Breast epithelium (tissue), 4 donors: ENCODE measurements at regions not wholly inside any gene's neighbourhood (a gene's known extent, or its start where the extent isn't known, plus 50 kb on each side); places are given as distances from the start of the nearest gene placed in this dataset.

Source experiments
- DNase-seq, 2 donors: peaks; one replicate each; pipeline ENCODE4 v3.0.0-alpha.2; 2019; ENCODE audit warnings: low spot score in 2 of 2
- H3K27ac ChIP-seq, 2 donors: fragments of 200-600 bp; sonication (generic) in 1 of 2; one replicate each; pipeline ENCODE4 v1.5.1; 2016 to 2019; ENCODE audit warnings: mild to moderate bottlenecking in 1 of 2
- H3K27me3 ChIP-seq, 2 donors: fragments of 200-600 bp; sonication (generic) in 1 of 2; one replicate each; pipeline versions ENCODE4 v1.5.1 to v1.6.0; 2017 to 2019; ENCODE audit warnings: control low read depth in 1 of 2, mild to moderate bottlenecking in 1 of 2
- H3K36me3 ChIP-seq: fragments of 200-600 bp; one replicate; pipeline ENCODE4 v1.5.1; 2019
- H3K4me1 ChIP-seq, 2 donors: fragments of 200-600 bp; sonication (generic); one replicate each; pipeline ENCODE4 v1.5.1; 2016 to 2019; ENCODE audit warnings: control low read depth in 1 of 2
- H3K4me3 ChIP-seq, 3 donors: fragments of 200-600 bp; sonication (generic); 1 replicate in 2 of 3; 2 replicates in 1 of 3; pipeline ENCODE4 v1.5.1; 2016 to 2019; ENCODE audit warnings: mild to moderate bottlenecking in 3 of 3, moderate library complexity in 2 of 3
- H3K9me3 ChIP-seq, 2 donors: fragments of 200-600 bp; sonication (generic) in 1 of 2; one replicate each; pipeline ENCODE4 v1.5.1; 2016 to 2019; ENCODE audit warnings: control low read depth in 1 of 2
- CTCF ChIP-seq, 3 donors: fragments of 450-650 bp; IDR thresholded peaks; one replicate each; pipeline ENCODE4 v1.5.1; 2016 to 2017; ENCODE audit warnings: antibody characterized with exemption in 3 of 3, mild to moderate bottlenecking in 3 of 3, moderate library complexity in 3 of 3
- POLR2A ChIP-seq: fragments of 450-650 bp; IDR thresholded peaks from one replicate; pipeline ENCODE4 v1.6.1; 2016; ENCODE audit warnings: antibody characterized with exemption, mild to moderate bottlenecking, moderate library complexity
- POLR2AphosphoS5 ChIP-seq, 3 donors: sonication (generic); formaldehyde crosslinking; IDR thresholded peaks; one replicate each; pipeline ENCODE4 v1.6.1; 2017; ENCODE audit warnings: antibody characterized with exemption in 3 of 3
- intact Hi-C: fragments of 100-400 bp; cut with DNase I; formaldehyde crosslinking; loops from one replicate; pipeline ENCODE4 v1.15.1; 2023; ENCODE audit warnings: low total_unique reads

- Histone ChIP-seq H3K4me1 (no peaks in the 10 kb centered on the region), H3K36me3 (no peaks in the 10 kb centered on the region), H3K9me3 (no peaks in the 10 kb centered on the region), H3K4me3 (no peak overlapping the region), H3K27me3 (no peaks in the 10 kb centered on the region), H3K27ac (no peak overlapping the region)
- no peak for DNase-seq
- TF ChIP-seq POLR2A (no peak), CTCF (IDR thresholded peaks at IDR 0.05) (no peak), POLR2AphosphoS5 (IDR thresholded peaks at IDR 0.05) (no peak)
- intact Hi-C loops, result no loop called here
These were observed 94.5 kb upstream of the STXBP5 start for GRCh38 chr6:147109707-147110106.

GRCh38 chr6:147116056-147116455, 88.2 kb upstream of the STXBP5 start:
- no peaks in the 10 kb centered on the region for H3K9me3 ChIP-seq
- no peaks in the 10 kb centered on the region for H3K27me3 ChIP-seq
- H3K4me3 ChIP-seq, result no peak overlapping the region
- no peaks in the 10 kb centered on the region for H3K36me3 ChIP-seq
- TF ChIP-seq POLR2AphosphoS5 (IDR thresholded peaks at IDR 0.05), result no peak
- no peak for TF ChIP-seq POLR2A
- no peak for TF ChIP-seq CTCF (IDR thresholded peaks at IDR 0.05)
- DNase-seq, result no peak
- intact Hi-C loops, result no loop called here
- H3K4me1 ChIP-seq, result no peaks in the 10 kb centered on the region
- H3K27ac ChIP-seq, result no peak overlapping the region

- TF ChIP-seq CTCF (IDR thresholded peaks at IDR 0.05), result no peak
- TF ChIP-seq POLR2AphosphoS5 (IDR thresholded peaks at IDR 0.05), result no peak
- no peak for TF ChIP-seq POLR2A
- Histone ChIP-seq H3K36me3 (no peaks in the 10 kb centered on the region), H3K9me3 (no peaks in the 10 kb centered on the region), H3K27me3 (no peaks in the 10 kb centered on the region), H3K4me1 (no peaks in the 10 kb centered on the region), H3K4me3 (no peak overlapping the region), H3K27ac (no peak overlapping the region)
- no peak for DNase-seq
- intact Hi-C loops, result no loop called here
These were observed 87.2 kb upstream of the STXBP5 start for GRCh38 chr6:147117011-147117410.

- Histone ChIP-seq H3K27ac (no peak overlapping the region), H3K4me3 (peak overlapping the region in 2 of 3 donors; percentile 8 to 23), H3K4me1 (no peaks in the 10 kb centered on the region), H3K27me3 (no peaks in the 10 kb centered on the region), H3K36me3 (no peaks in the 10 kb centered on the region), H3K9me3 (no peaks in the 10 kb centered on the region)
- no peak for DNase-seq
- TF ChIP-seq POLR2AphosphoS5 (IDR thresholded peaks at IDR 0.05) (no peak), CTCF (IDR thresholded peaks at IDR 0.05) (no peak), POLR2A (no peak)
- intact Hi-C loops, result no loop called here
These were observed 86.6 kb upstream of the STXBP5 start for GRCh38 chr6:147117580-147117979.

- TF ChIP-seq CTCF (IDR thresholded peaks at IDR 0.05) (no peak), POLR2A (no peak), POLR2AphosphoS5 (IDR thresholded peaks at IDR 0.05) (no peak)
These were observed 84.9 kb upstream of the STXBP5 start for GRCh38 chr6:147119310-147119709.

More at GRCh38 chr6:147119310-147119709, 84.9 kb upstream of the STXBP5 start:
- no peak overlapping the region for H3K27ac ChIP-seq
- no peak for DNase-seq
- H3K4me3 ChIP-seq, result no peak overlapping the region
- H3K36me3 ChIP-seq, result no peaks in the 10 kb centered on the region
- no peaks in the 10 kb centered on the region for H3K4me1 ChIP-seq
- H3K9me3 ChIP-seq, result no peaks in the 10 kb centered on the region
- H3K27me3 ChIP-seq, result no peaks in the 10 kb centered on the region
- intact Hi-C loops, result no loop called here
